H1 (cell line): ENCODE measurements at regions not wholly inside any gene's neighbourhood (a gene's known extent, or its start where the extent isn't known, plus 50 kb on each side); places are given as distances from the start of the nearest gene placed in this dataset.

Source experiments
- HDAC2 ChIP-seq, 2 experiments: fragments of 300-600 bp in 1 of 2; sonication (generic) in 1 of 2; IDR thresholded peaks; 2 replicates each; pipeline ENCODE4 v1.6.1; 2011 to 2012; ENCODE audit warnings: low read depth in 2 of 2, low read length in 2 of 2, mild to moderate bottlenecking in 2 of 2, moderate library complexity in 2 of 2, borderline replicate concordance in 1 of 2, inconsistent platforms in 1 of 2
- SP4 ChIP-seq: IDR thresholded peaks from 2 replicates; pipeline ENCODE4 v1.6.1; 2012; ENCODE audit warnings: low read length, inconsistent platforms
- TF ChIP-seq, protein P1 (sequence below): fragments of 300-600 bp; sonication (generic); IDR thresholded peaks from 2 replicates; pipeline ENCODE4 v1.7.1; 2012; ENCODE audit warnings: low read length, moderate library complexity, mild to moderate bottlenecking, inconsistent platforms; ENCODE audit not compliant: insufficient replicate concordance
- TF ChIP-seq, protein P2 (sequence below), 3 experiments: IDR thresholded peaks; 1 replicate in 2 of 3; 2 replicates in 1 of 3; pipeline versions ENCODE4 v1.5.1 to v1.6.1; 2011; ENCODE audit warnings: low read length in 3 of 3, mild to moderate bottlenecking in 3 of 3, inconsistent platforms in 2 of 3, low read depth in 1 of 3, moderate library complexity in 1 of 3; ENCODE audit not compliant: insufficient read depth in 1 of 3; ENCODE audit errors: control extremely low read depth in 1 of 3

DNA sequence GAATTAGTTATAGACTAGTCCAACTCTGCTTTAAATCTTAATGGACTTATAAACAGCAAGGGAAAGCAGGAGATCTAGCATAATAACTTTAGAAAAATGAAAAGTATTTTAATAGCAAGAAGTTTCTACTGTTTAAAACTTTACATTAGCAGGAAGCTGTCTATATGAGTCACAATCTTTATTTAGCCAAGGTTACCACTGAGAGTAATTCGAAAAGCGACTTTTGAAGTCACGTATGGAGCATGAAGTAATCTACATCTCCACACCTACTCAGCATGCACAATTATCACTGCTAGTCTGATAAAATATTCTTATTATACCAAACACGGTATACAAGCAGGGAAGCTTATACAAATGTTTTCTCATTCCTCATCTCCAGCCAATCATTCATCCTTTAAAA lies 515.4 kb upstream of the SOX11 start (continued):
- TF ChIP-seq, protein P1, sequence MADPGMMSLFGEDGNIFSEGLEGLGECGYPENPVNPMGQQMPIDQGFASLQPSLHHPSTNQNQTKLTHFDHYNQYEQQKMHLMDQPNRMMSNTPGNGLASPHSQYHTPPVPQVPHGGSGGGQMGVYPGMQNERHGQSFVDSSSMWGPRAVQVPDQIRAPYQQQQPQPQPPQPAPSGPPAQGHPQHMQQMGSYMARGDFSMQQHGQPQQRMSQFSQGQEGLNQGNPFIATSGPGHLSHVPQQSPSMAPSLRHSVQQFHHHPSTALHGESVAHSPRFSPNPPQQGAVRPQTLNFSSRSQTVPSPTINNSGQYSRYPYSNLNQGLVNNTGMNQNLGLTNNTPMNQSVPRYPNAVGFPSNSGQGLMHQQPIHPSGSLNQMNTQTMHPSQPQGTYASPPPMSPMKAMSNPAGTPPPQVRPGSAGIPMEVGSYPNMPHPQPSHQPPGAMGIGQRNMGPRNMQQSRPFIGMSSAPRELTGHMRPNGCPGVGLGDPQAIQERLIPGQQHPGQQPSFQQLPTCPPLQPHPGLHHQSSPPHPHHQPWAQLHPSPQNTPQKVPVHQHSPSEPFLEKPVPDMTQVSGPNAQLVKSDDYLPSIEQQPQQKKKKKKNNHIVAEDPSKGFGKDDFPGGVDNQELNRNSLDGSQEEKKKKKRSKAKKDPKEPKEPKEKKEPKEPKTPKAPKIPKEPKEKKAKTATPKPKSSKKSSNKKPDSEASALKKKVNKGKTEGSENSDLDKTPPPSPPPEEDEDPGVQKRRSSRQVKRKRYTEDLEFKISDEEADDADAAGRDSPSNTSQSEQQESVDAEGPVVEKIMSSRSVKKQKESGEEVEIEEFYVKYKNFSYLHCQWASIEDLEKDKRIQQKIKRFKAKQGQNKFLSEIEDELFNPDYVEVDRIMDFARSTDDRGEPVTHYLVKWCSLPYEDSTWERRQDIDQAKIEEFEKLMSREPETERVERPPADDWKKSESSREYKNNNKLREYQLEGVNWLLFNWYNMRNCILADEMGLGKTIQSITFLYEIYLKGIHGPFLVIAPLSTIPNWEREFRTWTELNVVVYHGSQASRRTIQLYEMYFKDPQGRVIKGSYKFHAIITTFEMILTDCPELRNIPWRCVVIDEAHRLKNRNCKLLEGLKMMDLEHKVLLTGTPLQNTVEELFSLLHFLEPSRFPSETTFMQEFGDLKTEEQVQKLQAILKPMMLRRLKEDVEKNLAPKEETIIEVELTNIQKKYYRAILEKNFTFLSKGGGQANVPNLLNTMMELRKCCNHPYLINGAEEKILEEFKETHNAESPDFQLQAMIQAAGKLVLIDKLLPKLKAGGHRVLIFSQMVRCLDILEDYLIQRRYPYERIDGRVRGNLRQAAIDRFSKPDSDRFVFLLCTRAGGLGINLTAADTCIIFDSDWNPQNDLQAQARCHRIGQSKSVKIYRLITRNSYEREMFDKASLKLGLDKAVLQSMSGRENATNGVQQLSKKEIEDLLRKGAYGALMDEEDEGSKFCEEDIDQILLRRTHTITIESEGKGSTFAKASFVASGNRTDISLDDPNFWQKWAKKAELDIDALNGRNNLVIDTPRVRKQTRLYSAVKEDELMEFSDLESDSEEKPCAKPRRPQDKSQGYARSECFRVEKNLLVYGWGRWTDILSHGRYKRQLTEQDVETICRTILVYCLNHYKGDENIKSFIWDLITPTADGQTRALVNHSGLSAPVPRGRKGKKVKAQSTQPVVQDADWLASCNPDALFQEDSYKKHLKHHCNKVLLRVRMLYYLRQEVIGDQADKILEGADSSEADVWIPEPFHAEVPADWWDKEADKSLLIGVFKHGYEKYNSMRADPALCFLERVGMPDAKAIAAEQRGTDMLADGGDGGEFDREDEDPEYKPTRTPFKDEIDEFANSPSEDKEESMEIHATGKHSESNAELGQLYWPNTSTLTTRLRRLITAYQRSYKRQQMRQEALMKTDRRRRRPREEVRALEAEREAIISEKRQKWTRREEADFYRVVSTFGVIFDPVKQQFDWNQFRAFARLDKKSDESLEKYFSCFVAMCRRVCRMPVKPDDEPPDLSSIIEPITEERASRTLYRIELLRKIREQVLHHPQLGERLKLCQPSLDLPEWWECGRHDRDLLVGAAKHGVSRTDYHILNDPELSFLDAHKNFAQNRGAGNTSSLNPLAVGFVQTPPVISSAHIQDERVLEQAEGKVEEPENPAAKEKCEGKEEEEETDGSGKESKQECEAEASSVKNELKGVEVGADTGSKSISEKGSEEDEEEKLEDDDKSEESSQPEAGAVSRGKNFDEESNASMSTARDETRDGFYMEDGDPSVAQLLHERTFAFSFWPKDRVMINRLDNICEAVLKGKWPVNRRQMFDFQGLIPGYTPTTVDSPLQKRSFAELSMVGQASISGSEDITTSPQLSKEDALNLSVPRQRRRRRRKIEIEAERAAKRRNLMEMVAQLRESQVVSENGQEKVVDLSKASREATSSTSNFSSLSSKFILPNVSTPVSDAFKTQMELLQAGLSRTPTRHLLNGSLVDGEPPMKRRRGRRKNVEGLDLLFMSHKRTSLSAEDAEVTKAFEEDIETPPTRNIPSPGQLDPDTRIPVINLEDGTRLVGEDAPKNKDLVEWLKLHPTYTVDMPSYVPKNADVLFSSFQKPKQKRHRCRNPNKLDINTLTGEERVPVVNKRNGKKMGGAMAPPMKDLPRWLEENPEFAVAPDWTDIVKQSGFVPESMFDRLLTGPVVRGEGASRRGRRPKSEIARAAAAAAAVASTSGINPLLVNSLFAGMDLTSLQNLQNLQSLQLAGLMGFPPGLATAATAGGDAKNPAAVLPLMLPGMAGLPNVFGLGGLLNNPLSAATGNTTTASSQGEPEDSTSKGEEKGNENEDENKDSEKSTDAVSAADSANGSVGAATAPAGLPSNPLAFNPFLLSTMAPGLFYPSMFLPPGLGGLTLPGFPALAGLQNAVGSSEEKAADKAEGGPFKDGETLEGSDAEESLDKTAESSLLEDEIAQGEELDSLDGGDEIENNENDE = no peak
- TF ChIP-seq SP4 (no peak), HDAC2 (IDR thresholded peaks at IDR 0.05; ENCODE audit: borderline replicate concordance in 1 of 2, low read depth in 2 of 2, low read length in 2 of 2) (no peak)
- TF ChIP-seq, protein P2, sequence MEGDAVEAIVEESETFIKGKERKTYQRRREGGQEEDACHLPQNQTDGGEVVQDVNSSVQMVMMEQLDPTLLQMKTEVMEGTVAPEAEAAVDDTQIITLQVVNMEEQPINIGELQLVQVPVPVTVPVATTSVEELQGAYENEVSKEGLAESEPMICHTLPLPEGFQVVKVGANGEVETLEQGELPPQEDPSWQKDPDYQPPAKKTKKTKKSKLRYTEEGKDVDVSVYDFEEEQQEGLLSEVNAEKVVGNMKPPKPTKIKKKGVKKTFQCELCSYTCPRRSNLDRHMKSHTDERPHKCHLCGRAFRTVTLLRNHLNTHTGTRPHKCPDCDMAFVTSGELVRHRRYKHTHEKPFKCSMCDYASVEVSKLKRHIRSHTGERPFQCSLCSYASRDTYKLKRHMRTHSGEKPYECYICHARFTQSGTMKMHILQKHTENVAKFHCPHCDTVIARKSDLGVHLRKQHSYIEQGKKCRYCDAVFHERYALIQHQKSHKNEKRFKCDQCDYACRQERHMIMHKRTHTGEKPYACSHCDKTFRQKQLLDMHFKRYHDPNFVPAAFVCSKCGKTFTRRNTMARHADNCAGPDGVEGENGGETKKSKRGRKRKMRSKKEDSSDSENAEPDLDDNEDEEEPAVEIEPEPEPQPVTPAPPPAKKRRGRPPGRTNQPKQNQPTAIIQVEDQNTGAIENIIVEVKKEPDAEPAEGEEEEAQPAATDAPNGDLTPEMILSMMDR (IDR thresholded peaks at IDR 0.05; ENCODE audit: control extremely low read depth in 1 of 3, insufficient read depth in 1 of 3, low read depth in 1 of 3, low read length in 3 of 3) = no peak
